ENCODE measurements at regions not wholly inside any gene's neighbourhood (a gene's known extent, or its start where the extent isn't known, plus 50 kb on each side); places are given as distances from the start of the nearest gene placed in this dataset.
"Not testable (repeated sequence)": the region's sequence is repeated elsewhere in the genome, so short reads cannot be mapped to it uniquely, and the experiment has no call there.

- DNase-seq, result not testable (repeated sequence)
Measured at GRCh38 chr15:44817797-44818196, 81.5 kb downstream of the TRIM69 start.

- not testable (repeated sequence) for DNase-seq
Measured at GRCh38 chr15:44819331-44819987, 83.1 kb downstream of the TRIM69 start.

GRCh38 chr15:44820535-44820934 is 84.2 kb downstream of the TRIM69 start:
- not testable (repeated sequence) for DNase-seq

- not testable (repeated sequence) for DNase-seq
Measured at GRCh38 chr15:44820967-44821366, 84.6 kb downstream of the TRIM69 start.

- DNase-seq, result not testable (repeated sequence)
Measured at GRCh38 chr15:44824277-44825145, 88.2 kb downstream of the TRIM69 start.

GRCh38 chr15:44826583-44826982 is 90.3 kb downstream of the TRIM69 start:
- not testable (repeated sequence) for DNase-seq

- not testable (repeated sequence) for DNase-seq
Measured at GRCh38 chr15:44828229-44828914, 92.0 kb downstream of the TRIM69 start.

GRCh38 chr15:44829150-44829549 is 92.8 kb downstream of the TRIM69 start:
- DNase-seq, result not testable (repeated sequence)

- not testable (repeated sequence) for DNase-seq
Measured at GRCh38 chr15:44830692-44831408, 94.5 kb downstream of the TRIM69 start.

GRCh38 chr15:44831409-44831741 is 95.0 kb downstream of the TRIM69 start:
- DNase-seq, result not testable (repeated sequence)

GRCh38 chr15:44832133-44832532 is 95.8 kb downstream of the TRIM69 start:
- not testable (repeated sequence) for DNase-seq

GRCh38 chr15:44833081-44833480 is 96.8 kb downstream of the TRIM69 start:
- not testable (repeated sequence) for DNase-seq

GRCh38 chr15:44833761-44834160 is 97.4 kb downstream of the TRIM69 start:
- DNase-seq, result not testable (repeated sequence)

- DNase-seq, result not testable (repeated sequence)
Measured at GRCh38 chr15:44835082-44835481, 98.8 kb downstream of the TRIM69 start.

- DNase-seq, result no peak
Measured at GRCh38 chr15:44836094-44836493, 99.8 kb downstream of the TRIM69 start.

- not testable (repeated sequence) for DNase-seq
Measured at GRCh38 chr15:44838929-44839328, 102.6 kb downstream of the TRIM69 start.

- DNase-seq, result not testable (repeated sequence)
Measured at GRCh38 chr15:44841762-44842161, 105.4 kb downstream of the TRIM69 start.

- DNase-seq, result not testable (repeated sequence)
Measured at GRCh38 chr15:44842883-44843282, 106.6 kb downstream of the TRIM69 start.

GRCh38 chr15:44844936-44845335 is 108.6 kb downstream of the TRIM69 start:
- DNase-seq, result not testable (repeated sequence)

GRCh38 chr15:44846156-44846555 is 109.8 kb downstream of the TRIM69 start:
- not testable (repeated sequence) for DNase-seq

GRCh38 chr15:44847555-44847954 is 108.9 kb upstream of the TERB2 start:
- not testable (repeated sequence) for DNase-seq

GRCh38 chr15:44848859-44849258 is 107.6 kb upstream of the TERB2 start:
- DNase-seq, result not testable (repeated sequence)
